ENCODE measurements at regions not wholly inside any gene's neighbourhood (a gene's known extent, or its start where the extent isn't known, plus 50 kb on each side); places are given as distances from the start of the nearest gene placed in this dataset.

- TF ChIP-seq CTCF (IDR thresholded peaks at IDR 0.05; ENCODE audit: insufficient read depth, low read length) (no peak), POLR2AphosphoS5 (IDR thresholded peaks at IDR 0.05; ENCODE audit: low read depth) (no peak), REST (IDR thresholded peaks at IDR 0.05; ENCODE audit: insufficient replicate concordance, low read depth) (no peak)
Measured at GRCh38 chr13:100987948-100988347, 313.4 kb upstream of the TMTC4 start.
